Upper lobe of left lung (tissue), 6 donors: ENCODE measurements at regions not wholly inside any gene's neighbourhood (a gene's known extent, or its start where the extent isn't known, plus 50 kb on each side); places are given as distances from the start of the nearest gene placed in this dataset.
"Not testable (repeated sequence)": the region's sequence is repeated elsewhere in the genome, so short reads cannot be mapped to it uniquely, and the experiment has no call there.

ENCODE experiments used
- ATAC-seq, 2 donors: fragments of 200-7000 bp; cut with Tn5 transposase; one replicate each; pipeline ENCODE4 v1.9.1; 2022; ENCODE audit warnings: mild to moderate bottlenecking in 2 of 2, moderate library complexity in 2 of 2; ENCODE audit not compliant: low FRiP score in 2 of 2
- DNase-seq, 2 donors: peaks; one replicate each; pipeline ENCODE4 v3.0.0-alpha.2; 2019 to 2020
- H3K27ac ChIP-seq, 4 donors: fragments of 200-600 bp; sonication (generic); one replicate each; pipeline ENCODE4 v1.5.1; 2016 to 2019
- H3K27me3 ChIP-seq, 4 donors: fragments of 200-600 bp; sonication (generic); one replicate each; pipeline ENCODE4 v1.5.1; 2017 to 2019
- H3K36me3 ChIP-seq, 4 donors: fragments of 200-600 bp; sonication (generic); one replicate each; pipeline ENCODE4 v1.5.1; 2016 to 2019
- H3K4me1 ChIP-seq, 4 donors: fragments of 200-600 bp; sonication (generic); one replicate each; pipeline ENCODE4 v1.5.1; 2018 to 2019
- H3K4me3 ChIP-seq, 4 donors: fragments of 200-600 bp; sonication (generic); one replicate each; pipeline ENCODE4 v1.5.1; 2017 to 2019; ENCODE audit warnings: mild to moderate bottlenecking in 2 of 4, moderate library complexity in 1 of 4
- H3K9me3 ChIP-seq, 4 donors: fragments of 200-600 bp; sonication (generic); one replicate each; pipeline ENCODE4 v1.5.1; 2018 to 2019
- CTCF ChIP-seq, 6 experiments: fragments of 450-650 bp in 4 of 6; fragments of 200-600 bp in 2 of 6; sonication (generic) in 2 of 6; IDR thresholded peaks; one replicate each; pipeline ENCODE4 v1.5.1; 2016 to 2019; ENCODE audit warnings: antibody characterized with exemption in 6 of 6
- EP300 ChIP-seq, 4 donors: sonication (generic); formaldehyde crosslinking; IDR thresholded peaks; one replicate each; pipeline ENCODE4 v1.5.1; 2017; ENCODE audit warnings: antibody characterized with exemption in 4 of 4, control low read depth in 2 of 4
- POLR2A ChIP-seq, 4 donors: fragments of 450-650 bp; IDR thresholded peaks; one replicate each; pipeline ENCODE4 v1.5.1; 2016 to 2017; ENCODE audit warnings: antibody characterized with exemption in 4 of 4, mild to moderate bottlenecking in 2 of 4
- POLR2AphosphoS5 ChIP-seq, 2 donors: sonication (generic); formaldehyde crosslinking; IDR thresholded peaks; one replicate each; pipeline ENCODE4 v1.5.1; 2017; ENCODE audit warnings: antibody characterized with exemption in 2 of 2
- WGBS, 2 donors: methylation state at CpG; one replicate each; pipeline ENCODE4 v1.1.5; 2017 to 2018; 5-methylcytosine and 5-hydroxymethylcytosine counted together
- donor health status: DM: no; HTN: no; CAD: no; lungs with moderate emphysema.
- donor health status: DM: no; HTN: yes; CAD: no; lungs with severe emphysema.

GRCh38 chr10:34046506-34047034 lies 712.1 kb upstream of the NRP1 start:
- Histone ChIP-seq H3K27me3 (no peaks in the 10 kb centered on the region), H3K27ac (no peak overlapping the region), H3K4me1 (no peaks in the 10 kb centered on the region), H3K4me3 (no peak overlapping the region), H3K36me3 (no peaks in the 10 kb centered on the region), H3K9me3 (no peaks in the 10 kb centered on the region)
- TF ChIP-seq CTCF (IDR thresholded peaks at IDR 0.05), result no peak
- TF ChIP-seq POLR2AphosphoS5 (IDR thresholded peaks at IDR 0.05), result no peak
- no peak for TF ChIP-seq EP300 (IDR thresholded peaks at IDR 0.05)
- no peak for TF ChIP-seq POLR2A (IDR thresholded peaks at IDR 0.05)
- DNase-seq (no peak), ATAC-seq (peak in 1 of 2 donors; percentile 46)
- 70 to 85% methylated on average over 7 to 9 of the region's 9 CpGs for WGBS, 2 donors

GRCh38 chr10:34045571-34046190 lies 711.2 kb upstream of the NRP1 start:
- no peaks in the 10 kb centered on the region for H3K27me3 ChIP-seq
- H3K36me3 ChIP-seq, result no peaks in the 10 kb centered on the region
- DNase-seq (no peak), ATAC-seq (no peak)
- H3K27ac ChIP-seq, result no peak overlapping the region
- no peak for TF ChIP-seq POLR2A (IDR thresholded peaks at IDR 0.05)
- no peak for TF ChIP-seq POLR2AphosphoS5 (IDR thresholded peaks at IDR 0.05)
- TF ChIP-seq EP300 (IDR thresholded peaks at IDR 0.05), result no peak
- TF ChIP-seq CTCF (IDR thresholded peaks at IDR 0.05), result no peak
- no peaks in the 10 kb centered on the region for H3K4me1 ChIP-seq
- H3K9me3 ChIP-seq, result no peaks in the 10 kb centered on the region
- no peak overlapping the region for H3K4me3 ChIP-seq
- 77 to 79% methylated on average over 6 of the region's 6 CpGs for WGBS, 2 donors

GRCh38 chr10:34041871-34042270 lies 707.4 kb upstream of the NRP1 start:
- ATAC-seq, result no peak
- Histone ChIP-seq H3K4me3 (no peak overlapping the region), H3K4me1 (no peaks in the 10 kb centered on the region), H3K9me3 (no peaks in the 10 kb centered on the region), H3K27ac (no peak overlapping the region), H3K27me3 (no peaks in the 10 kb centered on the region), H3K36me3 (no peaks in the 10 kb centered on the region)
- TF ChIP-seq CTCF (IDR thresholded peaks at IDR 0.05) (no peak), EP300 (IDR thresholded peaks at IDR 0.05) (no peak), POLR2A (IDR thresholded peaks at IDR 0.05) (no peak), POLR2AphosphoS5 (IDR thresholded peaks at IDR 0.05) (no peak)
- 96 to 99% methylated on average over 4 of the region's 4 CpGs for WGBS, 2 donors
- DNase-seq, result no peak

GRCh38 chr10:34037499-34037898 lies 703.0 kb upstream of the NRP1 start:
- TF ChIP-seq POLR2A (IDR thresholded peaks at IDR 0.05) (no peak), POLR2AphosphoS5 (IDR thresholded peaks at IDR 0.05) (no peak), CTCF (IDR thresholded peaks at IDR 0.05) (no peak), EP300 (IDR thresholded peaks at IDR 0.05) (no peak)
- WGBS, 2 donors, result 82 to 83% methylated on average over 3 of the region's 3 CpGs
- DNase-seq, result no peak

GRCh38 chr10:34035241-34035790 lies 700.8 kb upstream of the NRP1 start:
- WGBS, 2 donors, result 94 to 99% methylated on average over 14 to 16 of the region's 29 CpGs
- DNase-seq, result peak in 1 of 2 donors; percentile 66
- H3K27ac ChIP-seq, H3K9me3 ChIP-seq, H3K4me3 ChIP-seq, H3K27me3 ChIP-seq, H3K4me1 ChIP-seq, H3K36me3 ChIP-seq, ATAC-seq: not testable (repeated sequence)

More at GRCh38 chr10:34037499-34037898, 703.0 kb upstream of the NRP1 start:
- H3K27me3 ChIP-seq, result no peaks in the 10 kb centered on the region
- H3K4me1 ChIP-seq, result no peaks in the 10 kb centered on the region
- no peaks in the 10 kb centered on the region for H3K36me3 ChIP-seq
- H3K27ac ChIP-seq, result no peak overlapping the region
- H3K9me3 ChIP-seq, result peaks cover 0 to 4% (median 0%) of the 10 kb centered on the region in 4 donors
- no peak for ATAC-seq
- no peak overlapping the region for H3K4me3 ChIP-seq
